K562 (cell line): ENCODE measurements at regions not wholly inside any gene's neighbourhood (a gene's known extent, or its start where the extent isn't known, plus 50 kb on each side); places are given as distances from the start of the nearest gene placed in this dataset.

Source experiments
- ATAC-seq: fragments of 200-7000 bp; cut with Tn5 transposase; 3 replicates; pipeline ENCODE4 v1.9.1; 2020; ENCODE audit warnings: moderate library complexity
- BruUV-seq: library from RNA; stranded (reverse); fragments of 400-500 nt; replicated peaks from 2 replicates; lab custom pipeline; 2021; lab: Mats Ljungman, UMichigan
- CTCF ChIA-PET: fragments of 300-600 bp; formaldehyde crosslinking; extraction: SDS; loops from one replicate; lab custom pipeline; 2021; ENCODE audit warnings: low intra/inter-chr PET ratio; lab: Yijun Ruan, JAX
- POLR2A ChIA-PET: fragments of 300-600, 350-650 bp; sonication (Branson Sonifier 250); formaldehyde crosslinking; extraction: SDS; loops from one replicate; lab custom pipeline; 2021; ENCODE audit warnings: antibody characterized with exemption, inconsistent platforms; lab: Yijun Ruan, JAX
- DNase-seq, 4 experiments: peaks; one replicate each; pipeline versions ENCODE4 v3.0.0 to v3.0.0-alpha.2; 2011 to 2018; ENCODE audit warnings: low spot score in 3 of 4, mixed read lengths in 3 of 4; ENCODE audit errors: extremely low read depth in 1 of 4
- FAIRE-seq: peaks from 2 replicates; lab custom pipeline; 2011; peaks lifted over from hg19 to GRCh38; lab: Jason Lieb, UNC
- H2AFZ ChIP-seq: 2 replicates; pipeline ENCODE4 v1.6.0; 2011; ENCODE audit warnings: low read depth, low read length, control low read depth, inconsistent platforms
- H3K27ac ChIP-seq: fragments of 200-600 bp; 3 replicates; pipeline ENCODE4 v1.8.0; 2011; ENCODE audit warnings: low read depth, mild to moderate bottlenecking, control low read depth, inconsistent platforms, low read length, moderate library complexity, mixed read lengths; ENCODE audit errors: extremely low read depth
- H3K27me3 ChIP-seq, 2 experiments: fragments of 300-600 bp in 1 of 2; 2 replicates in 1 of 2; 3 replicates in 1 of 2; pipeline versions ENCODE4 v1.6.0 to v1.8.0; 2011; ENCODE audit warnings: inconsistent platforms in 2 of 2, low read length in 2 of 2, mild to moderate bottlenecking in 1 of 2, mixed read lengths in 1 of 2, moderate library complexity in 1 of 2; ENCODE audit not compliant: control insufficient read depth in 2 of 2, insufficient read depth in 2 of 2
- H3K36me3 ChIP-seq: fragments of 300-600 bp; 3 replicates; pipeline ENCODE4 v1.8.0; 2011; ENCODE audit warnings: mild to moderate bottlenecking, low read length, inconsistent platforms; ENCODE audit not compliant: control insufficient read depth, insufficient read depth
- H3K4me1 ChIP-seq, 2 experiments: fragments of 200-600 bp in 1 of 2; replicated peaks in 1 of 2; 2 replicates in 1 of 2; 3 replicates in 1 of 2; pipeline versions ENCODE4 v1.5.1 to v1.8.0; 2011; ENCODE audit warnings: inconsistent platforms in 2 of 2, low read length in 2 of 2, mild to moderate bottlenecking in 1 of 2, mixed read lengths in 1 of 2, moderate library complexity in 1 of 2; ENCODE audit not compliant: control insufficient read depth in 2 of 2, insufficient read depth in 2 of 2
- H3K4me2 ChIP-seq: 2 replicates; pipeline ENCODE4 v1.6.1; 2011; ENCODE audit warnings: low read length, control low read depth, inconsistent platforms, mixed read lengths; ENCODE audit not compliant: insufficient read depth
- H3K4me3 ChIP-seq: fragments of 200-600 bp; sonication (generic), shearing (Covaris generic); 2 replicates; pipeline ENCODE4 v1.5.1; 2016; ENCODE audit warnings: control low read depth, inconsistent platforms
- H3K79me2 ChIP-seq: fragments of 200-600 bp; 3 replicates; pipeline ENCODE4 v1.8.0; 2011; ENCODE audit warnings: low read length, inconsistent platforms; ENCODE audit not compliant: control insufficient read depth, insufficient read depth
- H3K9ac ChIP-seq, 2 experiments: 2 replicates each; pipeline versions ENCODE4 v1.6.0 to v1.6.1; 2011; ENCODE audit warnings: low read depth in 2 of 2, low read length in 2 of 2, control low read depth in 1 of 2, inconsistent platforms in 1 of 2, mild to moderate bottlenecking in 1 of 2, mixed read lengths in 1 of 2; ENCODE audit not compliant: insufficient read depth in 1 of 2
- H3K9me1 ChIP-seq: one replicate; pipeline ENCODE4 v1.6.0; 2011; ENCODE audit warnings: inconsistent platforms, mild to moderate bottlenecking, low read length, moderate library complexity; ENCODE audit not compliant: control insufficient read depth, insufficient read depth
- H3K9me3 ChIP-seq: replicated peaks from 2 replicates; pipeline ENCODE4 v1.5.1; 2011; ENCODE audit warnings: low read depth, low read length, inconsistent platforms; ENCODE audit not compliant: control insufficient read depth, insufficient read depth
- H4K20me1 ChIP-seq: replicated peaks from 2 replicates; pipeline ENCODE4 v1.6.1; 2011; ENCODE audit warnings: low read length, inconsistent platforms, mixed read lengths; ENCODE audit not compliant: control insufficient read depth, insufficient read depth
- BHLHE40 ChIP-seq: IDR thresholded peaks from 2 replicates; pipeline ENCODE4 v1.6.1; 2011; ENCODE audit warnings: low read length, improper control_type of control experiment
- CBX3 ChIP-seq, 2 experiments: IDR thresholded peaks; 1 replicate in 1 of 2; 2 replicates in 1 of 2; pipeline ENCODE4 v1.6.1; 2012; ENCODE audit warnings: inconsistent platforms in 2 of 2, low read length in 2 of 2, borderline replicate concordance in 1 of 2, control low read depth in 1 of 2
- CHCHD3 ChIP-seq: fragments of 250-450 bp; sonication (Bioruptor Pico); IDR thresholded peaks from 2 replicates; pipeline ENCODE4 v2.1.2; 2022; ENCODE audit warnings: mild to moderate bottlenecking
- ELF2 ChIP-seq: fragments of 250-450 bp; sonication (Bioruptor Pico); IDR thresholded peaks from 2 replicates; pipeline ENCODE4 v1.5.0; 2021; ENCODE audit warnings: mild to moderate bottlenecking
- EP300 ChIP-seq: IDR thresholded peaks from 2 replicates; pipeline ENCODE4 v1.6.1; 2012; ENCODE audit warnings: low read length, improper control_type of control experiment
- NFXL1 ChIP-seq: fragments of 450-650 bp; formaldehyde crosslinking; IDR thresholded peaks from 2 replicates; pipeline ENCODE4 v1.4.0; 2021; ENCODE audit warnings: mild to moderate bottlenecking
- PREB ChIP-seq: sonication (generic); formaldehyde crosslinking; IDR thresholded peaks from 2 replicates; pipeline ENCODE4 v1.8.1; 2023; ENCODE audit warnings: mild to moderate bottlenecking, missing genetic modification reagents
- RFX5 ChIP-seq: IDR thresholded peaks from 2 replicates; pipeline ENCODE4 v1.6.1; 2011; ENCODE audit warnings: low read depth, mild to moderate bottlenecking, improper control_type of control experiment, low read length
- SMC3 ChIP-seq: conservative IDR thresholded peaks from 2 replicates; pipeline ENCODE4 v1.6.1; 2011; ENCODE audit warnings: low read depth, low read length, improper control_type of control experiment; ENCODE audit not compliant: insufficient read depth
- TBP ChIP-seq: optimal IDR thresholded peaks from 2 replicates; pipeline ENCODE3; 2011; ENCODE audit warnings: low read depth, low read length, improper control_type of control experiment
- XRCC4 ChIP-seq: IDR thresholded peaks from one replicate; pipeline ENCODE4 v1.6.1; 2011; ENCODE audit not compliant: insufficient read depth, insufficient read length; ENCODE audit errors: extremely low read depth
- ZNF277 ChIP-seq: fragments of 250-450 bp; sonication (Bioruptor Pico); IDR thresholded peaks from 2 replicates; pipeline ENCODE4 v1.8.0; 2022; ENCODE audit warnings: inconsistent platforms, mild to moderate bottlenecking, moderate library complexity, borderline replicate concordance
- ZNF407 ChIP-seq: fragments of 450-650 bp; IDR thresholded peaks from 2 replicates; pipeline ENCODE4 v1.6.1; 2016; ENCODE audit warnings: low read depth
- WGBS: fragments of 100-300 bp; shearing (Covaris generic); methylation state at CpG from one replicate; pipeline ENCODE4 v1.1.6; 2016; ENCODE audit warnings: low coverage, mixed read lengths; ENCODE audit not compliant: insufficient coverage; ENCODE audit errors: missing lambda C conversion rate; 5-methylcytosine and 5-hydroxymethylcytosine counted together
- in situ Hi-C: fragments of 300-500 bp; cut with MboI; formaldehyde crosslinking; loops from 4 replicates; pipeline ENCODE4 v1.15.0; 2018; ENCODE audit warnings: inconsistent platforms, mixed read lengths
- intact Hi-C: fragments of 100-400 bp; cut with micrococcal nuclease; formaldehyde crosslinking; loops from 2 replicates; pipeline ENCODE4 v1.14.2; 2022

- H3K27ac ChIP-seq: no peak overlapping the region
- no peak overlapping the region for H3K4me3 ChIP-seq
- no peak for TF ChIP-seq NFXL1 (CRISPR knock-in tag)
- TF ChIP-seq SMC3: no peak
- no peak for TF ChIP-seq EP300
- no peak for TF ChIP-seq CHCHD3 (CRISPR knock-in tag)
- no peak for TF ChIP-seq XRCC4
- TF ChIP-seq ELF2 (CRISPR knock-in tag): no peak
- TF ChIP-seq TBP: no peak
- TF ChIP-seq BHLHE40: no peak
- TF ChIP-seq RFX5: no peak
- TF ChIP-seq ZNF407: no peak
- TF ChIP-seq CBX3 (IDR thresholded peaks at IDR 0.05; ENCODE audit: borderline replicate concordance in 1 of 2, low read length in 2 of 2): no peak
- no peak for TF ChIP-seq ZNF277 (CRISPR knock-in tag)
- TF ChIP-seq PREB (CRISPR knock-in tag): no peak
These were observed 136.6 kb downstream of the PROX1 start for GRCh38 chr1:214124281-214124805.

More at GRCh38 chr1:214124281-214124805, 136.6 kb downstream of the PROX1 start:
- ATAC-seq (no peak), DNase-seq (no peak), FAIRE-seq (no peak)
- H3K9ac ChIP-seq: no peak overlapping the region
- 5% methylated on average over 7 of the region's 7 CpGs for WGBS
- no TSS peak for BruUV-seq
- ChIA-PET POLR2A (interaction anchor here (0.6 kb wide), 1 partner anchor 160 kb away, joined by 3 read pairs; no protein-coding TSS in a partner anchor), CTCF (no interaction called here)
- H3K27me3 ChIP-seq: peaks cover 0 to 4% of the 10 kb centered on the region in 2 experiments; a peak in 2 of 5 replicates
- in situ Hi-C loops (no loop called here), intact Hi-C loops (loop anchor here (5.0 kb wide), 1 partner anchor 1002 kb away; no protein-coding TSS in a partner anchor)
- no peak overlapping the region for H3K4me2 ChIP-seq
- H3K9me1 ChIP-seq: no peaks in the 10 kb centered on the region
- no peaks in the 10 kb centered on the region for H4K20me1 ChIP-seq
- no peak overlapping the region for H2AFZ ChIP-seq
- no peaks in the 10 kb centered on the region for H3K36me3 ChIP-seq
- H3K9me3 ChIP-seq: no peaks in the 10 kb centered on the region
- no peaks in the 10 kb centered on the region; a peak in 1 of 5 replicates for H3K4me1 ChIP-seq
- H3K79me2 ChIP-seq: no peaks in the 10 kb centered on the region
